Gastrocnemius medialis (tissue), 4 donors: ENCODE measurements at regions not wholly inside any gene's neighbourhood (a gene's known extent, or its start where the extent isn't known, plus 50 kb on each side); places are given as distances from the start of the nearest gene placed in this dataset.

ENCODE experiments used
- ATAC-seq, 2 donors: fragments of 150-250 bp; one replicate each; pipeline ENCODE4 v1.9.1; 2016
- DNase-seq, 2 donors: peaks; one replicate each; pipeline ENCODE4 v3.0.0-alpha.2; 2019
- H3K27ac ChIP-seq, 4 donors: fragments of 200-600 bp; sonication (generic); 1 replicate in 1 of 4; 2 replicates in 3 of 4; pipeline ENCODE4 v1.5.1; 2016 to 2018; ENCODE audit warnings: mild to moderate bottlenecking in 2 of 4, moderate library complexity in 1 of 4
- H3K27me3 ChIP-seq, 3 donors: fragments of 200-600 bp; sonication (generic) in 2 of 3; 1 replicate in 1 of 3; 2 replicates in 2 of 3; pipeline versions ENCODE4 v1.5.1 to v1.6.0; 2016 to 2019; ENCODE audit warnings: mild to moderate bottlenecking in 1 of 3, moderate library complexity in 1 of 3
- H3K36me3 ChIP-seq, 2 donors: fragments of 200-600 bp; sonication (generic) in 1 of 2; one replicate each; pipeline ENCODE4 v1.5.1; 2017 to 2018
- H3K4me1 ChIP-seq, 2 donors: fragments of 200-600 bp; sonication (generic) in 1 of 2; one replicate each; pipeline ENCODE4 v1.5.1; 2016 to 2017; ENCODE audit warnings: mild to moderate bottlenecking in 2 of 2
- H3K4me3 ChIP-seq, 4 donors: fragments of 200-600 bp; sonication (generic) in 3 of 4; 1 replicate in 1 of 4; 2 replicates in 3 of 4; pipeline ENCODE4 v1.5.1; 2016 to 2019; ENCODE audit warnings: mild to moderate bottlenecking in 2 of 4
- H3K9me3 ChIP-seq, 3 donors: fragments of 200-600 bp; sonication (generic) in 2 of 3; 1 replicate in 1 of 3; 2 replicates in 2 of 3; pipeline ENCODE4 v1.5.1; 2016 to 2019
- POLR2A ChIP-seq, 2 donors: fragments of 450-650 bp; IDR thresholded peaks; one replicate each; pipeline ENCODE4 v1.6.1; 2017; ENCODE audit warnings: antibody characterized with exemption in 2 of 2, mild to moderate bottlenecking in 2 of 2, moderate library complexity in 2 of 2
- in situ Hi-C, 4 donors: fragments of 200-750 bp; cut with MboI; loops; one replicate each; pipeline versions ENCODE4 v1.15.0 to v1.8.0; 2017; ENCODE audit warnings: low sequenced_read_pairs in 4 of 4
- intact Hi-C: fragments of 100-400 bp; cut with DNase I; formaldehyde crosslinking; loops from one replicate; pipeline ENCODE4 v1.15.1; 2023; ENCODE audit warnings: low total_unique reads
- TF ChIP-seq, protein P1 (sequence below), 5 experiments: fragments of 450-650 bp in 3 of 5; fragments of 200-600 bp in 2 of 5; sonication (generic) in 2 of 5; IDR thresholded peaks in 4 of 5; conservative IDR thresholded peaks in 1 of 5; 1 replicate in 4 of 5; 2 replicates in 1 of 5; pipeline ENCODE4 v1.5.1; 2016 to 2019; ENCODE audit warnings: antibody characterized with exemption in 5 of 5, mild to moderate bottlenecking in 3 of 5, moderate library complexity in 3 of 5

DNA sequence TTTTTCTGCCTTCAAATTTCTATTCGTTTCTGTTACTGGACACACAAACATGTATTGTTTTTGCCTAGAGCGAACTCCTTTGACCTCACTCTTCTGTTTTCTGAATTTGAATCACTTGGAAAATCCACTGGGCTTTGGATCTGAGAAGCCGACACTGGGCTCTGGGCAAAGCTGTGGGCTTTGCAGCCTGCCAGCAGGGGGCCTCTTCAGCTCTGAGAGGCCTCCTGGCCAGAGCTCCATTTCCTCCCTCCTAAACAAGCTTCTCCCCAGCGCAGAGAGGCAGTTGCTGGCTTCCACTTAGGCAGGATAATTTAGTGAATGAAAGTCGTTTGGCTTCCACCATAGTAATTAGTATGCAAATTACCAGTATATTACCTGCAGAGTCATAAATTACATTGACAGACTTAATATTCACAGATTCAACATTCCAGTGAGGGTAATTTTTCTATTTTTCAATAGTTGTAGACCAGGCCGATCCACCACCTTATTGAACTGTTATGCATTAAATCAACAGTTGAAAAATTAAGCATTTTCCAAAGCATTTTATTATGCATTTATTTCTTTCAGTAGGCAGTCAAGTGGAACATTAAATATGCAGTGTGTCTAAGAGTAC lies 104.0 kb upstream of the ZNF366 start:
- no peak for TF ChIP-seq POLR2A (IDR thresholded peaks at IDR 0.05)
- TF ChIP-seq, protein P1, sequence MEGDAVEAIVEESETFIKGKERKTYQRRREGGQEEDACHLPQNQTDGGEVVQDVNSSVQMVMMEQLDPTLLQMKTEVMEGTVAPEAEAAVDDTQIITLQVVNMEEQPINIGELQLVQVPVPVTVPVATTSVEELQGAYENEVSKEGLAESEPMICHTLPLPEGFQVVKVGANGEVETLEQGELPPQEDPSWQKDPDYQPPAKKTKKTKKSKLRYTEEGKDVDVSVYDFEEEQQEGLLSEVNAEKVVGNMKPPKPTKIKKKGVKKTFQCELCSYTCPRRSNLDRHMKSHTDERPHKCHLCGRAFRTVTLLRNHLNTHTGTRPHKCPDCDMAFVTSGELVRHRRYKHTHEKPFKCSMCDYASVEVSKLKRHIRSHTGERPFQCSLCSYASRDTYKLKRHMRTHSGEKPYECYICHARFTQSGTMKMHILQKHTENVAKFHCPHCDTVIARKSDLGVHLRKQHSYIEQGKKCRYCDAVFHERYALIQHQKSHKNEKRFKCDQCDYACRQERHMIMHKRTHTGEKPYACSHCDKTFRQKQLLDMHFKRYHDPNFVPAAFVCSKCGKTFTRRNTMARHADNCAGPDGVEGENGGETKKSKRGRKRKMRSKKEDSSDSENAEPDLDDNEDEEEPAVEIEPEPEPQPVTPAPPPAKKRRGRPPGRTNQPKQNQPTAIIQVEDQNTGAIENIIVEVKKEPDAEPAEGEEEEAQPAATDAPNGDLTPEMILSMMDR (IDR thresholded peaks at IDR 0.05 in 4 of 5, conservative IDR thresholded peaks at IDR 0.05 in 1 of 5) = peak; percentile 86 to 95 (median 93)
- in situ Hi-C loops (loop anchor here in 3 of 4 donors (10.0 to 25.0 kb wide), 4 partner anchors 201 to 351 kb away; partner anchors contain the start of genes TNPO1 (in 3 of the 3) and FCHO2 (in 1 of the 3)), intact Hi-C loops (loop anchor here (1.0 kb wide), 1 partner anchor 208 kb away; no protein-coding TSS in a partner anchor)
- H3K27ac ChIP-seq = peak overlapping the region in 1 of 4 donors; percentile 27
- peak overlapping the region in 1 of 4 donors; percentile 2 for H3K4me3 ChIP-seq
- peak; percentile 55 to 75 for DNase-seq
- H3K4me1 ChIP-seq = peaks cover 4 to 6% of the 10 kb centered on the region in 2 donors
- ATAC-seq = peak; percentile 95 to 99
- no peaks in the 10 kb centered on the region for H3K36me3 ChIP-seq
- H3K27me3 ChIP-seq = no peaks in the 10 kb centered on the region
- H3K9me3 ChIP-seq = no peaks in the 10 kb centered on the region

DNA sequence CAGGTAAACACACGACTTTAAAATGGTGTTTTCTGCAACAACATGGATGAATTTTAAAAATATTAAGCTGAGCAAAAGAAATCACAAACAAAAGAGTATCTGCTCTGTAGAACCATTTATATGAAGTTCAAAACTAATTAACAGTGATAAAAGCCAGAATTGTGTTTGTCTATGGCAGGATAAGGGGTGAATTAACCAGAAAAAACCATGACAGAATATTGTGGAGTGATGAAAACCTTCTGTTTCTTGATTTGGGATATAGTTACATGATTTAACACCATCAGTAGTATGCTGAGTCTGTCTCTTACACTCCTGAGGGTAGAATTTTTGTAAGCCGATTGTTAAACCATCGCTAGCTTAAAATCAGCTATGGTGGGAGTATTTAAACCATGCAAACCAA lies 101.7 kb upstream of the ZNF366 start:
- no peak for TF ChIP-seq POLR2A (IDR thresholded peaks at IDR 0.05)
- TF ChIP-seq, protein P1 (IDR thresholded peaks at IDR 0.05 in 4 of 5, conservative IDR thresholded peaks at IDR 0.05 in 1 of 5) = no peak
- Histone ChIP-seq H3K27ac (no peak overlapping the region), H3K4me1 (peaks cover 6 to 12% of the 10 kb centered on the region in 2 donors), H3K9me3 (no peaks in the 10 kb centered on the region), H3K27me3 (no peaks in the 10 kb centered on the region), H3K36me3 (no peaks in the 10 kb centered on the region), H3K4me3 (no peak overlapping the region)
- no peak for ATAC-seq
- in situ Hi-C loops = loop anchor here in 2 of 4 donors (25.0 kb wide), 2 partner anchors 203 to 353 kb away; partner anchors contain the start of genes FCHO2 (in 1 of the 2) and TNPO1 (in 1 of the 2)
- no peak for DNase-seq
- intact Hi-C loops = no loop called here

DNA sequence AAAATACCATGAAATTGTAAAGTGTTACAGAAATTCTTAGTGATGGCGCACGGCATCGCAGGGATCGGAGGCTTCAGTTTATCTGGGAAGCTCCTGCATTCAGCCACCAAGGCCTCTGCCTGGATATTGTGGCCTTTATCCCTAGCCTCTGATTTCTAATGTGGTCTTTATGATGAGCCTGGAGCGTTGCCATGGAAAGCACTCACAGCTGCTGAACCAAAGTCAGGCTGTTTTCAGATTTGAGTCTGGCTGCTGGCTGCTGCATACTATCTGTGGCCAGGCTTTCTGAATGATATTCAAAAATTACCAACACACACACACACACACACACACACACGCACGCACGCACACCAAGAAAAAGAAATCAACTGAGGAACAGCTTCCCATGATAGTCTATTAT lies 101.1 kb upstream of the ZNF366 start:
- Histone ChIP-seq H3K36me3 (no peaks in the 10 kb centered on the region), H3K27me3 (no peaks in the 10 kb centered on the region), H3K9me3 (no peaks in the 10 kb centered on the region), H3K4me1 (peaks cover 6 to 15% of the 10 kb centered on the region in 2 donors), H3K4me3 (no peak overlapping the region), H3K27ac (no peak overlapping the region)
- intact Hi-C loops = no loop called here
- DNase-seq (no peak), ATAC-seq (no peak)
- TF ChIP-seq POLR2A (IDR thresholded peaks at IDR 0.05) = no peak
- TF ChIP-seq, protein P1 (IDR thresholded peaks at IDR 0.05 in 4 of 5, conservative IDR thresholded peaks at IDR 0.05 in 1 of 5) = no peak
- in situ Hi-C loops = loop anchor here in 2 of 4 donors (25.0 kb wide), 2 partner anchors 204 to 354 kb away; partner anchors contain the start of genes FCHO2 (in 1 of the 2) and TNPO1 (in 1 of the 2)

DNA sequence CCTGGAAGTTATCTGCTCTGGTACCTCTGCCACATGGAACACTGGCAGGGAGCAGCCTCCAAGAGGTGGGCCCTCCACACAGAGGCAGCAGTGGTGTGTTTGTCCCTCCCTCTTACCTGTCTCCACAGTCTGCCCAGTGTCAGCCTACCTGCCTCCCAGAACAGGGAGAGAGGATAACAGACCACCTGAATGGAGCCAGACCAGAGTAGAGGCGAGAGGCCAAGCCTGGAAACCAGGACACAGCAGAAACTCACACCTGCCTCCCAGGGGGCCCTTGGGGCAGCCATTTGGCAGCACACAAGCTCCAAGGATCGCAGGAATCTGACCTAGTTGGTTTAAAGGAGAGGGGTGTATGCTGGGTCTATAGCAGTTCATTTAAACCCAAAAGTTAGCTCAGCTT lies 100.2 kb upstream of the ZNF366 start:
- in situ Hi-C loops (loop anchor here in 2 of 4 donors (25.0 kb wide), 2 partner anchors 205 to 355 kb away; partner anchors contain the start of genes FCHO2 (in 1 of the 2) and TNPO1 (in 1 of the 2)), intact Hi-C loops (no loop called here)
- DNase-seq (no peak), ATAC-seq (no peak)
- no peak for TF ChIP-seq POLR2A (IDR thresholded peaks at IDR 0.05)
- TF ChIP-seq, protein P1 (IDR thresholded peaks at IDR 0.05 in 4 of 5, conservative IDR thresholded peaks at IDR 0.05 in 1 of 5) = no peak
- Histone ChIP-seq H3K9me3 (no peaks in the 10 kb centered on the region), H3K36me3 (no peaks in the 10 kb centered on the region), H3K4me3 (no peak overlapping the region), H3K27ac (no peak overlapping the region), H3K4me1 (peaks cover 6 to 15% of the 10 kb centered on the region in 2 donors), H3K27me3 (no peaks in the 10 kb centered on the region)
